ENCODE measurements at regions not wholly inside any gene's neighbourhood (a gene's known extent, or its start where the extent isn't known, plus 50 kb on each side); places are given as distances from the start of the nearest gene placed in this dataset.

DNA sequence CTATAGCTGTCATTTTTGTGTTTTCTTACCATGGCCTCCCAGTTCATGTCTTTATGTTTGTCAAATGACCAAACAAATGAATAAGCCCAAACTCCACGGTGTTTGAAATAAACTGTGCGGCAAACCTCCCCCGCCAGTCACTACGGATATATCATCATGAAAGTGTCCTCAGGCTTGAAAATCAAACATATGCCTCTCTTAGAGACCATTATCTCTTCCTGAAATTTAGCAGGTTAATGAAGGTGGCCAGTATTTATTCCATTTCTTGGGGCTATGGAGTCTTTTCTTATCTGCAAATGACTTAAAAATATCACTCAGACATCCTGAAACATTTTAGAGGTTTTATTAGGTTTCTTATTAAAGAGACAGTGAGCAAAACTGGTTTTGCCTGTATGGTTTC, 610.3 kb upstream of the CDH5 start (continued):
- TF ChIP-seq, protein P1, sequence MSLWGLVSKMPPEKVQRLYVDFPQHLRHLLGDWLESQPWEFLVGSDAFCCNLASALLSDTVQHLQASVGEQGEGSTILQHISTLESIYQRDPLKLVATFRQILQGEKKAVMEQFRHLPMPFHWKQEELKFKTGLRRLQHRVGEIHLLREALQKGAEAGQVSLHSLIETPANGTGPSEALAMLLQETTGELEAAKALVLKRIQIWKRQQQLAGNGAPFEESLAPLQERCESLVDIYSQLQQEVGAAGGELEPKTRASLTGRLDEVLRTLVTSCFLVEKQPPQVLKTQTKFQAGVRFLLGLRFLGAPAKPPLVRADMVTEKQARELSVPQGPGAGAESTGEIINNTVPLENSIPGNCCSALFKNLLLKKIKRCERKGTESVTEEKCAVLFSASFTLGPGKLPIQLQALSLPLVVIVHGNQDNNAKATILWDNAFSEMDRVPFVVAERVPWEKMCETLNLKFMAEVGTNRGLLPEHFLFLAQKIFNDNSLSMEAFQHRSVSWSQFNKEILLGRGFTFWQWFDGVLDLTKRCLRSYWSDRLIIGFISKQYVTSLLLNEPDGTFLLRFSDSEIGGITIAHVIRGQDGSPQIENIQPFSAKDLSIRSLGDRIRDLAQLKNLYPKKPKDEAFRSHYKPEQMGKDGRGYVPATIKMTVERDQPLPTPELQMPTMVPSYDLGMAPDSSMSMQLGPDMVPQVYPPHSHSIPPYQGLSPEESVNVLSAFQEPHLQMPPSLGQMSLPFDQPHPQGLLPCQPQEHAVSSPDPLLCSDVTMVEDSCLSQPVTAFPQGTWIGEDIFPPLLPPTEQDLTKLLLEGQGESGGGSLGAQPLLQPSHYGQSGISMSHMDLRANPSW (CRISPR knock-in tag; conservative IDR thresholded peaks at IDR 0.05; ENCODE audit: low read depth) = no peak
- no peak for TF ChIP-seq CBFB (CRISPR knock-in tag; IDR thresholded peaks at IDR 0.05; ENCODE audit: low read depth)

DNA sequence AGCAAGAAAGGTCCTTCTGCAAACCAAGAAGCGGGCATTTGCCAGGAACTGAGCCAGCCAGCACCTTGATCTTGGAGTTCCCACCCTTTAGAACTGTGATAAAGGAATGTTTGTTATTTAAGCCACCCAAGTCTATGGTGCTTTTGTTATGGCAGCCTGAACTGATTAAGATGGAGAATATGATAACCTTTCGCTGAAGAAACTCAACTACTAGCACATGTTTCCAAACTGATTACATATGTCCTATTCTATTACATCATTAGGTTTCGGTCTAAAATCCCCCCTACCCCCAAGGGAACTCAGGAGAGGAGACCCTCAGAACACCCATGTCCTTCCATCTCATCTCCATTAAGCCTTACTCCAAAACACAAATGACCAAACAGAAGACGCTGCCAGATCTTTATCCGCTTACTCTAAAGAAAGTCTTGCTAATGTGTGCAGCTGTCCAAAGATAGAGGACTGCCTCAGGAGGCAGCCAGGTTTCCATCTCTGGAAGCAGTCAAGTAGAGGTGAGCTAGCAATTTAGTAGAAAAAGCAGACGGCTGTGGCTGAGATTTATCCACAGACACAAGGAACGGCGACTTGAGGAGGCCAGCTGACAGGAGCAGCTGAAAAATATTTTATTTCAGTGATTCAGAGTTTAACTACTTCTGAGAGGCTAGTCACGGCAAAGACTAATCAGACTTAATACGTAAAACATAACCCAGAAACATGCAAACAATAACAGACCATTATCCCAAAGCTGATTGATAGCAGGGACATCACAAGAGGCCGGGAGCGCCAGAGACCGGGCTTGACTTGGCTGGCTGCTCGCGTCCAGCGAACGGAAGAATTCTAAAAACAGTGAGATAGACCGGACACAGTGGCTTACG, 611.4 kb upstream of the CDH5 start:
- ChIA-PET CTCF (interaction anchor here (0.7 kb wide), 1 partner anchor 29 kb away, joined by 3 read pairs; no protein-coding TSS in a partner anchor), POLR2A (no interaction called here)
- H3K27ac Mint-ChIP-seq = no peak overlapping the region
- no peaks in the 10 kb centered on the region for H3K9me3 Mint-ChIP-seq
- peaks cover 5% of the 10 kb centered on the region; the same call in 1 of the 2 replicates for H3K27me3 Mint-ChIP-seq (ENCODE audit: low read depth)
- H3K4me1 Mint-ChIP-seq = peaks cover 8% of the 10 kb centered on the region
- DNase-seq (ENCODE audit: low spot score) (no peak), ATAC-seq (no peak)
- TF ChIP-seq ZNF232 (CRISPR knock-in tag; IDR thresholded peaks at IDR 0.05) = no peak
- no peaks in the 10 kb centered on the region for H3K36me3 Mint-ChIP-seq
- no peak overlapping the region for H3K4me3 Mint-ChIP-seq

DNA sequence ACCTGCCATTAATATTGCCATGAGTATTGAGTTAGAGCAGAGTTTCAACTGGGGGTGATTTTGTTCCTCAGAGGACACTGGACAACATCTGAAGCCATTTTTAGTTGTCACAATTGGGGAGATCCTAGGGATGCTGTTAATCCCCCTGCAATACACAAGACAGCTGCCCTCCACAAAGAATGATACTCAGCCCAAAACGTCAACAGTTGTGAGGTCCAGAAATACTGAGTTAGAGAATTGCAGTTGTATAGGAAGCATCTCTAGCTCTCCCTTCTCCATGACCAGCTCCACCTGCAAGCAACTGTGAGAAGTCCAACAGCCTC, 614.0 kb upstream of the CDH5 start:
- TF ChIP-seq, protein P2, sequence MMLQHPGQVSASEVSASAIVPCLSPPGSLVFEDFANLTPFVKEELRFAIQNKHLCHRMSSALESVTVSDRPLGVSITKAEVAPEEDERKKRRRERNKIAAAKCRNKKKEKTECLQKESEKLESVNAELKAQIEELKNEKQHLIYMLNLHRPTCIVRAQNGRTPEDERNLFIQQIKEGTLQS (CRISPR knock-in tag; conservative IDR thresholded peaks at IDR 0.05) = no peak
- TF ChIP-seq, protein P3, sequence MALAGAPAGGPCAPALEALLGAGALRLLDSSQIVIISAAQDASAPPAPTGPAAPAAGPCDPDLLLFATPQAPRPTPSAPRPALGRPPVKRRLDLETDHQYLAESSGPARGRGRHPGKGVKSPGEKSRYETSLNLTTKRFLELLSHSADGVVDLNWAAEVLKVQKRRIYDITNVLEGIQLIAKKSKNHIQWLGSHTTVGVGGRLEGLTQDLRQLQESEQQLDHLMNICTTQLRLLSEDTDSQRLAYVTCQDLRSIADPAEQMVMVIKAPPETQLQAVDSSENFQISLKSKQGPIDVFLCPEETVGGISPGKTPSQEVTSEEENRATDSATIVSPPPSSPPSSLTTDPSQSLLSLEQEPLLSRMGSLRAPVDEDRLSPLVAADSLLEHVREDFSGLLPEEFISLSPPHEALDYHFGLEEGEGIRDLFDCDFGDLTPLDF (CRISPR knock-in tag; IDR thresholded peaks at IDR 0.05) = no peak
- TF ChIP-seq, protein P4, sequence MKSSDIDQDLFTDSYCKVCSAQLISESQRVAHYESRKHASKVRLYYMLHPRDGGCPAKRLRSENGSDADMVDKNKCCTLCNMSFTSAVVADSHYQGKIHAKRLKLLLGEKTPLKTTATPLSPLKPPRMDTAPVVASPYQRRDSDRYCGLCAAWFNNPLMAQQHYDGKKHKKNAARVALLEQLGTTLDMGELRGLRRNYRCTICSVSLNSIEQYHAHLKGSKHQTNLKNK (CRISPR knock-in tag; IDR thresholded peaks at IDR 0.05) = no peak
- TF ChIP-seq, protein P5, sequence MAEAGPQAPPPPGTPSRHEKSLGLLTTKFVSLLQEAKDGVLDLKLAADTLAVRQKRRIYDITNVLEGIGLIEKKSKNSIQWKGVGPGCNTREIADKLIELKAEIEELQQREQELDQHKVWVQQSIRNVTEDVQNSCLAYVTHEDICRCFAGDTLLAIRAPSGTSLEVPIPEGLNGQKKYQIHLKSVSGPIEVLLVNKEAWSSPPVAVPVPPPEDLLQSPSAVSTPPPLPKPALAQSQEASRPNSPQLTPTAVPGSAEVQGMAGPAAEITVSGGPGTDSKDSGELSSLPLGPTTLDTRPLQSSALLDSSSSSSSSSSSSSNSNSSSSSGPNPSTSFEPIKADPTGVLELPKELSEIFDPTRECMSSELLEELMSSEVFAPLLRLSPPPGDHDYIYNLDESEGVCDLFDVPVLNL (CRISPR knock-in tag; IDR thresholded peaks at IDR 0.05; ENCODE audit: borderline replicate concordance, low read depth) = no peak
- no peak for TF ChIP-seq EMX1 (CRISPR knock-in tag; IDR thresholded peaks at IDR 0.05)
- no peak for TF ChIP-seq NR2C2 (CRISPR knock-in tag; IDR thresholded peaks at IDR 0.05)
- TF ChIP-seq, protein P6, sequence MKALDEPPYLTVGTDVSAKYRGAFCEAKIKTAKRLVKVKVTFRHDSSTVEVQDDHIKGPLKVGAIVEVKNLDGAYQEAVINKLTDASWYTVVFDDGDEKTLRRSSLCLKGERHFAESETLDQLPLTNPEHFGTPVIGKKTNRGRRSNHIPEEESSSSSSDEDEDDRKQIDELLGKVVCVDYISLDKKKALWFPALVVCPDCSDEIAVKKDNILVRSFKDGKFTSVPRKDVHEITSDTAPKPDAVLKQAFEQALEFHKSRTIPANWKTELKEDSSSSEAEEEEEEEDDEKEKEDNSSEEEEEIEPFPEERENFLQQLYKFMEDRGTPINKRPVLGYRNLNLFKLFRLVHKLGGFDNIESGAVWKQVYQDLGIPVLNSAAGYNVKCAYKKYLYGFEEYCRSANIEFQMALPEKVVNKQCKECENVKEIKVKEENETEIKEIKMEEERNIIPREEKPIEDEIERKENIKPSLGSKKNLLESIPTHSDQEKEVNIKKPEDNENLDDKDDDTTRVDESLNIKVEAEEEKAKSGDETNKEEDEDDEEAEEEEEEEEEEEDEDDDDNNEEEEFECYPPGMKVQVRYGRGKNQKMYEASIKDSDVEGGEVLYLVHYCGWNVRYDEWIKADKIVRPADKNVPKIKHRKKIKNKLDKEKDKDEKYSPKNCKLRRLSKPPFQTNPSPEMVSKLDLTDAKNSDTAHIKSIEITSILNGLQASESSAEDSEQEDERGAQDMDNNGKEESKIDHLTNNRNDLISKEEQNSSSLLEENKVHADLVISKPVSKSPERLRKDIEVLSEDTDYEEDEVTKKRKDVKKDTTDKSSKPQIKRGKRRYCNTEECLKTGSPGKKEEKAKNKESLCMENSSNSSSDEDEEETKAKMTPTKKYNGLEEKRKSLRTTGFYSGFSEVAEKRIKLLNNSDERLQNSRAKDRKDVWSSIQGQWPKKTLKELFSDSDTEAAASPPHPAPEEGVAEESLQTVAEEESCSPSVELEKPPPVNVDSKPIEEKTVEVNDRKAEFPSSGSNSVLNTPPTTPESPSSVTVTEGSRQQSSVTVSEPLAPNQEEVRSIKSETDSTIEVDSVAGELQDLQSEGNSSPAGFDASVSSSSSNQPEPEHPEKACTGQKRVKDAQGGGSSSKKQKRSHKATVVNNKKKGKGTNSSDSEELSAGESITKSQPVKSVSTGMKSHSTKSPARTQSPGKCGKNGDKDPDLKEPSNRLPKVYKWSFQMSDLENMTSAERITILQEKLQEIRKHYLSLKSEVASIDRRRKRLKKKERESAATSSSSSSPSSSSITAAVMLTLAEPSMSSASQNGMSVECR (CRISPR knock-in tag; IDR thresholded peaks at IDR 0.05; ENCODE audit: borderline replicate concordance) = no peak
- TF ChIP-seq NR1H2 (CRISPR knock-in tag; IDR thresholded peaks at IDR 0.05) = no peak
- TF ChIP-seq, protein P7, sequence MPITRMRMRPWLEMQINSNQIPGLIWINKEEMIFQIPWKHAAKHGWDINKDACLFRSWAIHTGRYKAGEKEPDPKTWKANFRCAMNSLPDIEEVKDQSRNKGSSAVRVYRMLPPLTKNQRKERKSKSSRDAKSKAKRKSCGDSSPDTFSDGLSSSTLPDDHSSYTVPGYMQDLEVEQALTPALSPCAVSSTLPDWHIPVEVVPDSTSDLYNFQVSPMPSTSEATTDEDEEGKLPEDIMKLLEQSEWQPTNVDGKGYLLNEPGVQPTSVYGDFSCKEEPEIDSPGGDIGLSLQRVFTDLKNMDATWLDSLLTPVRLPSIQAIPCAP (CRISPR knock-in tag; IDR thresholded peaks at IDR 0.05) = no peak
- TF ChIP-seq, protein P8, sequence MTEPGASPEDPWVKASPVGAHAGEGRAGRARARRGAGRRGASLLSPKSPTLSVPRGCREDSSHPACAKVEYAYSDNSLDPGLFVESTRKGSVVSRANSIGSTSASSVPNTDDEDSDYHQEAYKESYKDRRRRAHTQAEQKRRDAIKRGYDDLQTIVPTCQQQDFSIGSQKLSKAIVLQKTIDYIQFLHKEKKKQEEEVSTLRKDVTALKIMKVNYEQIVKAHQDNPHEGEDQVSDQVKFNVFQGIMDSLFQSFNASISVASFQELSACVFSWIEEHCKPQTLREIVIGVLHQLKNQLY (CRISPR knock-in tag; IDR thresholded peaks at IDR 0.05) = no peak
- no peak for TF ChIP-seq ETV6 (CRISPR knock-in tag; IDR thresholded peaks at IDR 0.05)
- no peak for TF ChIP-seq OVOL2 (CRISPR knock-in tag; IDR thresholded peaks at IDR 0.05; ENCODE audit: borderline replicate concordance)
- no peak for TF ChIP-seq JUN (CRISPR knock-in tag; IDR thresholded peaks at IDR 0.05)
- no peak for TF ChIP-seq GABPB1 (CRISPR knock-in tag; IDR thresholded peaks at IDR 0.05)
- TF ChIP-seq TP53 (CRISPR knock-in tag; IDR thresholded peaks at IDR 0.05) = no peak
- H3K9me3 Mint-ChIP-seq = no peaks in the 10 kb centered on the region
- DNase-seq (ENCODE audit: low spot score) = no peak
- H3K27me3 Mint-ChIP-seq (ENCODE audit: low read depth) = no peaks in the 10 kb centered on the region
- no peak overlapping the region for H3K27ac Mint-ChIP-seq
- H3K4me3 Mint-ChIP-seq = no peak overlapping the region
- POLR2A ChIA-PET = no interaction called here
- ATAC-seq = no peak
- CTCF ChIA-PET = no interaction called here
- no peaks in the 10 kb centered on the region for H3K36me3 Mint-ChIP-seq
- H3K4me1 Mint-ChIP-seq = peaks cover 13% of the 10 kb centered on the region

Data from WTC11 (cell line).